Epithelial cell of esophagus (primary cell): ENCODE measurements at regions not wholly inside any gene's neighbourhood (a gene's known extent, or its start where the extent isn't known, plus 50 kb on each side); places are given as distances from the start of the nearest gene placed in this dataset.
A peak's percentile ranks its signal among the peaks of the same experiment; 100 is the strongest.
"Not testable (repeated sequence)": the region's sequence is repeated elsewhere in the genome, so short reads cannot be mapped to it uniquely, and the experiment has no call there.

Experiments
- DNase-seq: peaks from one replicate; pipeline ENCODE4 v3.0.0; 2010; ENCODE audit warnings: low read depth
- H3K4me3 ChIP-seq: 2 replicates; pipeline ENCODE4 v1.5.1; 2011; ENCODE audit warnings: mild to moderate bottlenecking, low read length, control low read depth
- TF ChIP-seq, protein P1 (sequence below): IDR thresholded peaks from 2 replicates; pipeline ENCODE4 v1.5.1; 2011; ENCODE audit warnings: low read depth, mild to moderate bottlenecking, low read length, control low read depth, inconsistent platforms; ENCODE audit not compliant: insufficient read depth; ENCODE audit errors: missing control alignments

- DNase-seq = peak; percentile 24
- no peak overlapping the region for H3K4me3 ChIP-seq
- TF ChIP-seq, protein P1, sequence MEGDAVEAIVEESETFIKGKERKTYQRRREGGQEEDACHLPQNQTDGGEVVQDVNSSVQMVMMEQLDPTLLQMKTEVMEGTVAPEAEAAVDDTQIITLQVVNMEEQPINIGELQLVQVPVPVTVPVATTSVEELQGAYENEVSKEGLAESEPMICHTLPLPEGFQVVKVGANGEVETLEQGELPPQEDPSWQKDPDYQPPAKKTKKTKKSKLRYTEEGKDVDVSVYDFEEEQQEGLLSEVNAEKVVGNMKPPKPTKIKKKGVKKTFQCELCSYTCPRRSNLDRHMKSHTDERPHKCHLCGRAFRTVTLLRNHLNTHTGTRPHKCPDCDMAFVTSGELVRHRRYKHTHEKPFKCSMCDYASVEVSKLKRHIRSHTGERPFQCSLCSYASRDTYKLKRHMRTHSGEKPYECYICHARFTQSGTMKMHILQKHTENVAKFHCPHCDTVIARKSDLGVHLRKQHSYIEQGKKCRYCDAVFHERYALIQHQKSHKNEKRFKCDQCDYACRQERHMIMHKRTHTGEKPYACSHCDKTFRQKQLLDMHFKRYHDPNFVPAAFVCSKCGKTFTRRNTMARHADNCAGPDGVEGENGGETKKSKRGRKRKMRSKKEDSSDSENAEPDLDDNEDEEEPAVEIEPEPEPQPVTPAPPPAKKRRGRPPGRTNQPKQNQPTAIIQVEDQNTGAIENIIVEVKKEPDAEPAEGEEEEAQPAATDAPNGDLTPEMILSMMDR = no peak
These were observed 992.7 kb upstream of the USP15 start for GRCh38 chr12:61267474-61267873.

- TF ChIP-seq, protein P1 = no peak
- peak; percentile 86 for DNase-seq
- H3K4me3 ChIP-seq = no peak overlapping the region
These were observed 987.8 kb upstream of the USP15 start for GRCh38 chr12:61272441-61272840.

DNA sequence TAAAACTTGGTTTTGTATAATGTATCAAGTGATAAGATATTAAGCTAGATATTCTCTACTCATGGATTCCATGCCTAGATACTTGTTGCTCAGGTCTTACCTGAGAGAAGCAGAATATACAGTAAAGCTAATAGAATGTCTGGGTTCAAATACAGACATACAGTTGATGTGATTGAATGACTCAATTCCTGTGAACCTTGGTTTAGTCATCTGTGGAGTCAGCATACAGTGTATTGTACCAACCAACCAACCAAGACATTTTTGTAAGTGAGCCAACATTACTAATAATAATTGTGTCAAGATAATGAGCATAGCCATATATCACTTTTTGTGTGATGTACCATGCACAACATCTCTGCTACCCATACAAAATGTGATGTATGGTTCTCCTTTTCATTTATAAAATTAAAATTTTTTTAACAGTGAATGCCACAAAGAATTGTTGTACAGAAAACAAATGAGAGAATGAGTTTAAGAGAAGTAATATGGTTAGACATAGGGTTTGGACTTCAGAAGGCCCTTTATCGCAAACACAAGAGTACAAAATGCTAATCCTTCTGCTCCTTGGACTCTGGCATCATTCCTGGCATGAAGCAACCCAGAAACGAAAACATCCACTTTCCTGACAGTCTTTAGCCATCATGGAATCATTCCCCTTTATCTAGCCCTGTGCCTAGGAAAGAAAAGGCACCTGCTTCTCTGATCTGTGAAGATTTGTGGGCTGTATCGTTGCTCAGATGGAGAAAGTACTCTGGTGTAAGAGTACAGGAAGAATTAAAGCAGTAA, 977.2 kb upstream of the USP15 start:
- peak; percentile 93 for DNase-seq
- H3K4me3 ChIP-seq = no peak overlapping the region
- TF ChIP-seq, protein P1 = no peak

DNA sequence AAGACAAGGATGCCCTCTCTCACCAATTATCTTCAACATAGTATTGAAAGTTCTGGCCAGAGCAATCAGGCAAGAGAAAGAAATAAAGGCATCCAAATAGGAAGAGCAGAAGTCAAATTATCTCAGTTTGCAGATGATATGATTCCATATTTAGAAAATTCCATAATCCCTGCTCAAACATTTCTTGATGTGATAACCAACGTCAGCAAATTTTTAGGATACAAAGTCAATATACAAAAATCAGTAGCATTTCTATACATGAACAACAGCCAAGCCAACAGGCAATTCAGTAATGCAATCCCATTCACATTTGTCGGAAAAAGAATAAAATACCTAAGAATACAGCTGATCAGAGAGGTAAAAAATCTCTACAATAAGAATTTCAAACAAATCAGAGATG, 969.7 kb upstream of the USP15 start:
- TF ChIP-seq, protein P1 = no peak
- no peak overlapping the region for H3K4me3 ChIP-seq
- no peak for DNase-seq

DNA sequence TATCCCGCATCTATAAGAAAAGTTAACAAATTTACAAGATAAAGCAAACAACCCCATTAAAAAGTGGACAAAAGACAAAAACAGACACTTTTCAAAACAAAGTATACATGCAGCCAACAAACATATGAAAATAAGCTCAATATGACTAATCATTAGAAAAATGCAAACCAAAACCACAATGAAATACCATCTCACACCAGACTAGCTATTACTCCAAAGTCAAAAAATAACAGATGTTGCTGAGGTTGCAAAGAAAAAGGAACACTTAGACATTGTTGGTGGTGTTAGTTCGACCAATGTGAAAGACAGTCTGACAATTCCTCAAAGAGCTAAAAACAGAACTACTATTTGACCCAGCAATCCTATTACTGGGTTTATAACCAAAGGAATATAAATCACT, 968.6 kb upstream of the USP15 start:
- DNase-seq = peak; percentile 22
- TF ChIP-seq, protein P1 = no peak
- no peak overlapping the region for H3K4me3 ChIP-seq

DNA sequence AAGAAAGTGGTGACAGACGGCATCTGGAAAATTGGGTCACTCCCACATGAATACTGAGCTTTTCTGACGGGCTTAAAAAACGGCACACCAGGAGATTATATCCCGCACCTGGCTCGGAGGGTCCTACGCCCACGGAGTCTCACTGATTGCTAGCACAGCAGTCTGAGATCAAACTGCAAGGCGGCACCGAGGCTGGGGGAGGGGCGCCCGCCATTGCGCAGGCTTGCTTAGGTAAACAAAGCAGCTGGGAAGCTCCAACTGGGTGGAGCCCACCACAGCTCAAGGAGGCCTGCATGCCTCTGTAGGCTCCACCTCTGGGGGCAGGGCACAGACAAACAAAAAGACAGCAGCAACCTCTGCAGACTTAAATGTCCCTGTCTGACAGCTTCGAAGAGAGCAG, 966.2 kb upstream of the USP15 start:
- H3K4me3 ChIP-seq = not testable (repeated sequence)

DNA sequence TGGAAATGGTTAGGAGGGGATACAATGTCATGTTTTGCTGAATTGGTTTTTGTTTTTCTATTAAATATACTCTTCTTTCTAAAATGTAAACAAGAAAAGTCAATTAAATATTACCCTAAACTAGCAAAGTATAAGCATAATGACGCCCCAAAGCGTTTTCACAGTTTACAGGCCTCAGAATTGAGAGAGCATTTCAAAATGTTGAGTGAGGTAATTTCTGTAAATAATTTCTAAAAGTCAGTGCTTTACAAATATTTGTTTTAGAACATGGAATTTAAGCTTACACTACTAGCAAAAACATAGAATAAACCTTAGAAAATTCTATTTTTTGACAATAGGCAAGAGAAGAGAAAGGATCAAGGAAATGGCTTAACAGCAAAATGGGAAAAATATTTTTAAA, 958.4 kb upstream of the USP15 start:
- TF ChIP-seq, protein P1 = no peak
- DNase-seq = no peak
- no peak overlapping the region for H3K4me3 ChIP-seq

More for the DNA sequence above, 966.2 kb upstream of the USP15 start:
- DNase-seq = not testable (repeated sequence)

DNA sequence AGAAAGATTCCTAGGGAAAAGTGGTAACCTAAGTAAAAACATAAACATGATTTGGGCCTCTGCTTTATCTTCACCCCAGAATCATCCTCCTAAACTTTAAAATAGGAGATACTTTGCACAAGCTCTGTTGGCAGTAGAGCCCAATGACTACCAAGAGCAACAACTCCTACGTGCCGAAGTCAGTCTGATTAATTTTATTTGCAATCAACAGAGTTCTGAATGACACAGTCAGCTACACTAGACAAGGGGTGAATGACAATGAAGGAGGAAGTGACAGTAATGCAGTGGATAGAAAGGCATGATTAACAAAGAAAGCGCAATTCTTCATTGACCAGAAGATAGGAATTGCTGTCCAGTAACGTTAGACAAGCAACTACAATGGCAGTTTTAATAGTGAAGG, 957.9 kb upstream of the USP15 start:
- DNase-seq = no peak
- H3K4me3 ChIP-seq = no peak overlapping the region
- TF ChIP-seq, protein P1 = no peak
